ENCODE measurements at regions not wholly inside any gene's neighbourhood (a gene's known extent, or its start where the extent isn't known, plus 50 kb on each side); places are given as distances from the start of the nearest gene placed in this dataset.

GRCh38 chr10:123492016-123492415 is 174.1 kb upstream of the GPR26 start:
- no peak overlapping the region for H3K27ac ChIP-seq (ENCODE audit: control insufficient read depth, insufficient read depth, low read length)
- no peak overlapping the region for H3K4me2 ChIP-seq (ENCODE audit: control insufficient read depth, extremely low read depth, insufficient read depth, low read depth, low read length)
- H3K9me3 ChIP-seq (ENCODE audit: control insufficient read depth, low read depth, low read length) = no peaks in the 10 kb centered on the region
- TF ChIP-seq EZH2 (IDR thresholded peaks at IDR 0.05; ENCODE audit: low read length) = no peak
- TF ChIP-seq, protein P1, sequence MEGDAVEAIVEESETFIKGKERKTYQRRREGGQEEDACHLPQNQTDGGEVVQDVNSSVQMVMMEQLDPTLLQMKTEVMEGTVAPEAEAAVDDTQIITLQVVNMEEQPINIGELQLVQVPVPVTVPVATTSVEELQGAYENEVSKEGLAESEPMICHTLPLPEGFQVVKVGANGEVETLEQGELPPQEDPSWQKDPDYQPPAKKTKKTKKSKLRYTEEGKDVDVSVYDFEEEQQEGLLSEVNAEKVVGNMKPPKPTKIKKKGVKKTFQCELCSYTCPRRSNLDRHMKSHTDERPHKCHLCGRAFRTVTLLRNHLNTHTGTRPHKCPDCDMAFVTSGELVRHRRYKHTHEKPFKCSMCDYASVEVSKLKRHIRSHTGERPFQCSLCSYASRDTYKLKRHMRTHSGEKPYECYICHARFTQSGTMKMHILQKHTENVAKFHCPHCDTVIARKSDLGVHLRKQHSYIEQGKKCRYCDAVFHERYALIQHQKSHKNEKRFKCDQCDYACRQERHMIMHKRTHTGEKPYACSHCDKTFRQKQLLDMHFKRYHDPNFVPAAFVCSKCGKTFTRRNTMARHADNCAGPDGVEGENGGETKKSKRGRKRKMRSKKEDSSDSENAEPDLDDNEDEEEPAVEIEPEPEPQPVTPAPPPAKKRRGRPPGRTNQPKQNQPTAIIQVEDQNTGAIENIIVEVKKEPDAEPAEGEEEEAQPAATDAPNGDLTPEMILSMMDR (optimal IDR thresholded peaks at IDR 0.05 in 1 of 3, IDR thresholded peaks at IDR 0.05 in 1 of 3, conservative IDR thresholded peaks at IDR 0.05 in 1 of 3; ENCODE audit: extremely low read depth in 1 of 3, insufficient read depth in 2 of 3, low read length in 3 of 3) = no peak
- no peak overlapping the region for H2AFZ ChIP-seq (ENCODE audit: control insufficient read depth, low read length)
- dilution Hi-C loops (cut with MboI; ENCODE audit: extremely low pct_ligation_motif_present, low sequenced_read_pairs) = no loop called here
- FAIRE-seq = no peak
- H3K36me3 ChIP-seq (ENCODE audit: control insufficient read depth in 2 of 2, extremely low read depth in 1 of 2, insufficient read depth in 2 of 2, low read length in 2 of 2) = no peaks in the 10 kb centered on the region
- H3K79me2 ChIP-seq (ENCODE audit: control insufficient read depth, insufficient read depth, low read length) = no peaks in the 10 kb centered on the region
- H4K20me1 ChIP-seq (ENCODE audit: control insufficient read depth, extremely low read depth, insufficient read depth, low read length) = no peaks in the 10 kb centered on the region
- no peaks in the 10 kb centered on the region for H3K4me1 ChIP-seq (ENCODE audit: control insufficient read depth, extremely low read depth, insufficient read depth, low read length)
- H3K4me3 ChIP-seq (ENCODE audit: control insufficient read depth in 2 of 3, extremely low read depth in 1 of 3, insufficient read depth in 2 of 3, low read depth in 1 of 3, low read length in 3 of 3) = no peak overlapping the region
- no peaks in the 10 kb centered on the region for H3K9me1 ChIP-seq (ENCODE audit: control insufficient read depth, extremely low read depth, insufficient read depth, low read length)
- DNase-seq (ENCODE audit: low read depth, low spot score) = no peak
- H3K27me3 ChIP-seq (ENCODE audit: control insufficient read depth, extremely low read depth, insufficient read depth, low read length) = peaks cover 6% of the 10 kb centered on the region
- no peak overlapping the region for H3K9ac ChIP-seq (ENCODE audit: control insufficient read depth, extremely low read depth, insufficient read depth, low read length)

DNA sequence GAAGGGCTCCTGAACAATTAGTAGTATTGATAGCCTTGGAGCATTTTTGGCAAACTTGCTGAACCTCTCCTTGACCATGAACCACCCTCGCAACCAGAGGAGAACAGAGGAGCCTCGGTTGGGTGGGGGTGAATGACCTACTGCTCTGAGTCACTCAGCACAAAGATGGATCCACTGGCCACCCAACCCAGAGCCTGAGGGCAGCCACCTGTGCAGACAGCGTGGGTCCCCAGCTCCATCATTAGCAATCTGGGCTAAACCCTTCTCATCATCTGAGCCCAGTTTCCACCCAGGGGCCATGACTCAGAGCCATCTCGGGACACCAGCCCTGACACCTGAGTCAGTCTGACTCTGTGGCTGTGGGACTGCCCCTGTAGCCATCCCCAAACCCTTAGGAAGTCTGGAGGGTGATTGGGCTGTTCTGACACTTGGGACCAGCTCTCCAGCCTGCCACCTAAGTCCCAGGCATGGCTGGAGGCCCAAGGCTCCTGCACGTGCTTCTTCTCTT is 171.8 kb upstream of the GPR26 start:
- H3K36me3 ChIP-seq (ENCODE audit: control insufficient read depth in 2 of 2, extremely low read depth in 1 of 2, insufficient read depth in 2 of 2, low read length in 2 of 2) = no peaks in the 10 kb centered on the region
- H3K4me1 ChIP-seq (ENCODE audit: control insufficient read depth, extremely low read depth, insufficient read depth, low read length) = no peaks in the 10 kb centered on the region
- DNase-seq (ENCODE audit: low read depth, low spot score) (no peak), FAIRE-seq (no peak)
- no peak overlapping the region for H3K4me3 ChIP-seq (ENCODE audit: control insufficient read depth in 2 of 3, extremely low read depth in 1 of 3, insufficient read depth in 2 of 3, low read depth in 1 of 3, low read length in 3 of 3)
- H3K79me2 ChIP-seq (ENCODE audit: control insufficient read depth, insufficient read depth, low read length) = no peaks in the 10 kb centered on the region
- no peaks in the 10 kb centered on the region for H3K9me3 ChIP-seq (ENCODE audit: control insufficient read depth, low read depth, low read length)
- dilution Hi-C loops (cut with MboI; ENCODE audit: extremely low pct_ligation_motif_present, low sequenced_read_pairs) = no loop called here
- H3K27me3 ChIP-seq (ENCODE audit: control insufficient read depth, extremely low read depth, insufficient read depth, low read length) = peaks cover 6% of the 10 kb centered on the region
- H3K9ac ChIP-seq (ENCODE audit: control insufficient read depth, extremely low read depth, insufficient read depth, low read length) = no peak overlapping the region
- no peaks in the 10 kb centered on the region for H4K20me1 ChIP-seq (ENCODE audit: control insufficient read depth, extremely low read depth, insufficient read depth, low read length)
- H3K4me2 ChIP-seq (ENCODE audit: control insufficient read depth, extremely low read depth, insufficient read depth, low read depth, low read length) = no peak overlapping the region
- H3K9me1 ChIP-seq (ENCODE audit: control insufficient read depth, extremely low read depth, insufficient read depth, low read length) = no peaks in the 10 kb centered on the region
- TF ChIP-seq EZH2 (IDR thresholded peaks at IDR 0.05; ENCODE audit: low read length) = no peak
- TF ChIP-seq, protein P1 (optimal IDR thresholded peaks at IDR 0.05 in 1 of 3, IDR thresholded peaks at IDR 0.05 in 1 of 3, conservative IDR thresholded peaks at IDR 0.05 in 1 of 3; ENCODE audit: extremely low read depth in 1 of 3, insufficient read depth in 2 of 3, low read length in 3 of 3) = no peak
- H3K27ac ChIP-seq (ENCODE audit: control insufficient read depth, insufficient read depth, low read length) = no peak overlapping the region
- no peak overlapping the region for H2AFZ ChIP-seq (ENCODE audit: control insufficient read depth, low read length)
